PC-3 (cell line): ENCODE measurements at regions not wholly inside any gene's neighbourhood (a gene's known extent, or its start where the extent isn't known, plus 50 kb on each side); places are given as distances from the start of the nearest gene placed in this dataset.
"Not testable (repeated sequence)": the region's sequence is repeated elsewhere in the genome, so short reads cannot be mapped to it uniquely, and the experiment has no call there.

Experiments used
- ATAC-seq: fragments of 200-7000 bp; cut with Tn5 transposase; 2 replicates; pipeline ENCODE4 v1.9.1; 2020; ENCODE audit warnings: mild to moderate bottlenecking, moderate library complexity
- BruUV-seq: library from RNA; stranded (reverse); fragments of 400-500 nt; replicated peaks from 2 replicates; lab custom pipeline; 2021; lab: Mats Ljungman, UMichigan
- CTCF ChIA-PET: fragments of 300-600 bp; sonication (Branson Sonifier 250); formaldehyde crosslinking; loops from one replicate; lab custom pipeline; 2022; ENCODE audit warnings: antibody characterized with exemption; lab: Charles Lee
- POLR2A ChIA-PET: fragments of 300-600 bp; sonication (Branson Sonifier 250); formaldehyde crosslinking; loops from one replicate; lab custom pipeline; 2022; ENCODE audit warnings: antibody characterized with exemption; ENCODE audit not compliant: unreplicated experiment; lab: Charles Lee
- DNase-seq: peaks from one replicate; pipeline ENCODE4 v3.0.0-alpha.2; 2015
- H2AFZ ChIP-seq: fragments of 300-600 bp; sonication (generic); 2 replicates; pipeline ENCODE4 v1.6.0; 2016; ENCODE audit warnings: antibody characterized with exemption, low read length
- H3F3A ChIP-seq: fragments of 300-600 bp; sonication (generic); one replicate; pipeline ENCODE4 v1.6.0; 2017; ENCODE audit warnings: antibody characterized with exemption, low read length, control low read depth, mild to moderate bottlenecking; ENCODE audit not compliant: unreplicated experiment
- H3K27ac ChIP-seq: fragments of 300-600 bp; sonication (generic); 2 replicates; pipeline ENCODE4 v1.5.1; 2016; ENCODE audit warnings: mild to moderate bottlenecking, low read length
- H3K27me3 ChIP-seq: fragments of 300-600 bp; sonication (generic); 2 replicates; pipeline ENCODE4 v1.6.1; 2016; ENCODE audit warnings: low read length, mixed read lengths
- H3K36me3 ChIP-seq: fragments of 300-600 bp; sonication (generic); 2 replicates; pipeline ENCODE4 v1.6.1; 2016; ENCODE audit warnings: low read depth, mixed run types, low read length, mixed read lengths
- H3K4me1 ChIP-seq: fragments of 300-600 bp; sonication (generic); 2 replicates; pipeline ENCODE4 v1.5.1; 2016; ENCODE audit warnings: low read length; ENCODE audit not compliant: insufficient read depth
- H3K4me2 ChIP-seq: fragments of 300-600 bp; sonication (generic); 2 replicates; pipeline ENCODE4 v1.6.0; 2016; ENCODE audit warnings: low read length
- H3K4me3 ChIP-seq: fragments of 300-600 bp; sonication (generic); 2 replicates; pipeline ENCODE4 v1.5.1; 2016; ENCODE audit warnings: mild to moderate bottlenecking, low read length, mixed read lengths
- H3K79me2 ChIP-seq: fragments of 300-600 bp; sonication (generic); 2 replicates; pipeline ENCODE4 v1.6.1; 2017; ENCODE audit warnings: low read length, mixed read lengths
- H3K9ac ChIP-seq: fragments of 300-600 bp; sonication (generic); 2 replicates; pipeline ENCODE4 v1.6.0; 2016; ENCODE audit warnings: mild to moderate bottlenecking, low read length
- H3K9me2 ChIP-seq: fragments of 300-600 bp; sonication (generic); replicated peaks from 2 replicates; pipeline ENCODE4 v1.6.1; 2016; ENCODE audit warnings: mixed run types, low read length, mixed read lengths
- H3K9me3 ChIP-seq: fragments of 300-600 bp; sonication (generic); 2 replicates; pipeline ENCODE4 v1.6.1; 2016; ENCODE audit warnings: low read length, mixed read lengths
- H4K20me1 ChIP-seq: fragments of 300-600 bp; sonication (generic); 2 replicates; pipeline ENCODE4 v1.6.1; 2016; ENCODE audit warnings: low read length, mixed read lengths
- CTCF ChIP-seq: fragments of 300-600 bp; sonication (generic); conservative IDR thresholded peaks from 2 replicates; pipeline ENCODE4 v1.5.1; 2017; ENCODE audit warnings: antibody characterized with exemption, low read depth, mild to moderate bottlenecking, low read length
- EZH2 ChIP-seq: fragments of 300-600 bp; sonication (generic); IDR thresholded peaks from one replicate; pipeline ENCODE4 v1.6.1; 2017; ENCODE audit warnings: antibody characterized with exemption, mild to moderate bottlenecking, low read length; ENCODE audit not compliant: unreplicated experiment
- EZH2phosphoT487 ChIP-seq: fragments of 300-600 bp; sonication (generic); IDR thresholded peaks from 2 replicates; pipeline ENCODE4 v1.6.1; 2018; ENCODE audit warnings: mild to moderate bottlenecking, antibody characterized with exemption, low read length, borderline replicate concordance
- intact Hi-C: fragments of 100-400 bp; cut with micrococcal nuclease; formaldehyde crosslinking; loops from 2 replicates; pipeline ENCODE4 v1.9.0; 2023

GRCh38 chr1:224828691-224829090 lies 100.8 kb upstream of the DNAH14 start:
- ATAC-seq (no peak), DNase-seq (no peak)
- H3K4me3 ChIP-seq, result no peak overlapping the region
- H3K27me3 ChIP-seq, result no peaks in the 10 kb centered on the region
- ChIA-PET POLR2A (no interaction called here), CTCF (no interaction called here)
- no peak overlapping the region for H3K4me2 ChIP-seq
- intact Hi-C loops, result no loop called here
- no TSS peak for BruUV-seq
- no peak overlapping the region for H2AFZ ChIP-seq
- no peaks in the 10 kb centered on the region for H3F3A ChIP-seq
- H3K79me2 ChIP-seq, result no peaks in the 10 kb centered on the region
- TF ChIP-seq CTCF (no peak), EZH2 (no peak), EZH2phosphoT487 (no peak)
- no peaks in the 10 kb centered on the region for H3K9me2 ChIP-seq
- no peak overlapping the region for H3K9ac ChIP-seq
- H3K4me1 ChIP-seq, result no peaks in the 10 kb centered on the region
- no peaks in the 10 kb centered on the region for H3K9me3 ChIP-seq
- no peaks in the 10 kb centered on the region for H3K36me3 ChIP-seq
- H4K20me1 ChIP-seq, result no peaks in the 10 kb centered on the region
- no peak overlapping the region for H3K27ac ChIP-seq

DNA sequence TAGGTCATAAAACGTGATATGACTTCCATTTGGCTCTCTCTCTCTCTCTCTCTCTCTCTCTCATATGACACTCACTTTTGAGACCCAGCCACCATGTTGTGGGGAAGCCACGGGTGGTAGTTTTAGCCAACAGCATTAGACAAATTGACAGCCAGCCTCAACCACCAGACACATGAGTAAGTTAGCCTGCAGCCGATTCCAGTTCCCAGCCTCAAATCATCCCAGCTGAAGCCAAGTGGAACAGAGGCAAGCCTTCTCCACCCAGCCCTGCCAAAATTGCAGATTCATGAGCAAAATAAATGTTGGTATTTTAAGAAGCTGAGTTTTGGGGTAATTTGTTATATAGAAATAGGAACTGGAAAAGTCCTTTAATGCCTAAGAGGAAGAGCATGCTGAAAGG lies 98.0 kb upstream of the DNAH14 start:
- Histone ChIP-seq H3K4me1 (no peaks in the 10 kb centered on the region), H3K4me3 (no peak overlapping the region), H2AFZ (no peak overlapping the region), H3F3A (no peaks in the 10 kb centered on the region), H3K79me2 (no peaks in the 10 kb centered on the region), H3K9me3 (no peaks in the 10 kb centered on the region), H3K27ac (no peak overlapping the region), H3K4me2 (no peak overlapping the region), H3K9ac (no peak overlapping the region), H3K9me2 (no peaks in the 10 kb centered on the region), H4K20me1 (no peaks in the 10 kb centered on the region), H3K36me3 (no peaks in the 10 kb centered on the region), H3K27me3 (no peaks in the 10 kb centered on the region)
- POLR2A ChIA-PET, result no interaction called here
- TF ChIP-seq CTCF (no peak), EZH2 (no peak), EZH2phosphoT487 (no peak)
- CTCF ChIA-PET, result interaction anchor here (0.7 kb wide), 1 partner anchor 24 kb away, joined by 3 read pairs; no protein-coding TSS in a partner anchor
- BruUV-seq, result no TSS peak
- ATAC-seq (no peak), DNase-seq (no peak)
- intact Hi-C loops, result no loop called here

GRCh38 chr1:224839648-224840300 lies 89.7 kb upstream of the DNAH14 start:
- intact Hi-C loops, POLR2A ChIA-PET, H3K9ac ChIP-seq, H3K9me2 ChIP-seq, H2AFZ ChIP-seq, H3K4me3 ChIP-seq, H3K4me1 ChIP-seq, CTCF ChIA-PET, BruUV-seq, H3K27me3 ChIP-seq, H3K36me3 ChIP-seq, H3F3A ChIP-seq, H3K9me3 ChIP-seq, DNase-seq, H3K27ac ChIP-seq, H3K4me2 ChIP-seq, H4K20me1 ChIP-seq, H3K79me2 ChIP-seq, ATAC-seq: not testable (repeated sequence)

- ATAC-seq, H3K27ac ChIP-seq, H3K36me3 ChIP-seq, POLR2A ChIA-PET, BruUV-seq, H3K27me3 ChIP-seq, H3K4me1 ChIP-seq, DNase-seq, H4K20me1 ChIP-seq, H3K4me2 ChIP-seq, H3K9me3 ChIP-seq, H3K9ac ChIP-seq, CTCF ChIA-PET, H3K4me3 ChIP-seq, intact Hi-C loops, H3K79me2 ChIP-seq, H3K9me2 ChIP-seq, H2AFZ ChIP-seq, H3F3A ChIP-seq: not testable (repeated sequence)
These were observed 87.7 kb upstream of the DNAH14 start for GRCh38 chr1:224841803-224842202.
